WTC11 (cell line): ENCODE measurements at regions not wholly inside any gene's neighbourhood (a gene's known extent, or its start where the extent isn't known, plus 50 kb on each side); places are given as distances from the start of the nearest gene placed in this dataset.

Experiments used
- ATAC-seq: fragments of 200-7000 bp; cut with Tn5 transposase; 2 replicates; pipeline ENCODE4 v1.10.0; 2021; ENCODE audit warnings: mild to moderate bottlenecking, moderate library complexity
- CTCF ChIA-PET: fragments of 300-600 bp; sonication (Branson Sonifier 250); formaldehyde crosslinking; loops from one replicate; lab custom pipeline; 2021; ENCODE audit warnings: antibody characterized with exemption; lab: Charles Lee
- POLR2A ChIA-PET: fragments of 350-600 bp; sonication (Branson Sonifier 250); formaldehyde crosslinking; loops from one replicate; lab custom pipeline; 2021; ENCODE audit warnings: antibody characterized with exemption; lab: Charles Lee
- DNase-seq: peaks from one replicate; pipeline ENCODE4 v3.0.0; 2021; ENCODE audit warnings: low spot score
- H3K27ac Mint-ChIP-seq: 2 replicates; pipeline ENCODE4 v1.8.0; 2021; ENCODE audit warnings: mixed read lengths
- H3K27me3 Mint-ChIP-seq: 2 replicates; pipeline ENCODE4 v1.8.0; 2021; ENCODE audit warnings: low read depth, mild to moderate bottlenecking, moderate library complexity, mixed read lengths
- H3K36me3 Mint-ChIP-seq: 2 replicates; pipeline ENCODE4 v1.8.0; 2021; ENCODE audit warnings: mixed read lengths
- H3K4me1 Mint-ChIP-seq: 2 replicates; pipeline ENCODE4 v1.8.0; 2022; ENCODE audit warnings: mixed read lengths
- H3K4me3 Mint-ChIP-seq: 2 replicates; pipeline ENCODE4 v1.8.0; 2021; ENCODE audit warnings: mild to moderate bottlenecking, moderate library complexity, mixed read lengths
- H3K9me3 Mint-ChIP-seq: 2 replicates; pipeline ENCODE4 v1.8.0; 2021; ENCODE audit warnings: mixed read lengths
- CREB1 ChIP-seq: sonication (generic); formaldehyde crosslinking; IDR thresholded peaks from 2 replicates; pipeline ENCODE4 v1.8.0; 2023; ENCODE audit warnings: mild to moderate bottlenecking, missing genetic modification reagents
- CTCF ChIP-seq: fragments of 200-600 bp; IDR thresholded peaks from 2 replicates; pipeline ENCODE4 v1.8.0; 2022; ENCODE audit warnings: antibody characterized with exemption
- E2F4 ChIP-seq: sonication (generic); formaldehyde crosslinking; IDR thresholded peaks from 2 replicates; pipeline ENCODE4 v1.8.1; 2022; ENCODE audit warnings: low read depth, mild to moderate bottlenecking, moderate library complexity, missing genetic modification reagents, borderline replicate concordance
- IRF1 ChIP-seq: sonication (generic); formaldehyde crosslinking; IDR thresholded peaks from 2 replicates; pipeline ENCODE4 v1.8.0; 2023; ENCODE audit warnings: missing genetic modification reagents
- NFE2L1 ChIP-seq: sonication (generic); formaldehyde crosslinking; IDR thresholded peaks from 2 replicates; pipeline ENCODE4 v1.8.1; 2023; ENCODE audit warnings: missing genetic modification reagents
- NR3C1 ChIP-seq: sonication (generic); formaldehyde crosslinking; conservative IDR thresholded peaks from 2 replicates; pipeline ENCODE4 v1.8.1; 2023; ENCODE audit warnings: low read depth, mild to moderate bottlenecking, missing genetic modification reagents
- PREB ChIP-seq: sonication (generic); formaldehyde crosslinking; IDR thresholded peaks from 2 replicates; pipeline ENCODE4 v1.8.1; 2022; ENCODE audit warnings: mild to moderate bottlenecking, missing genetic modification reagents, moderate library complexity, borderline replicate concordance
- SMAD4 ChIP-seq: sonication (generic); formaldehyde crosslinking; IDR thresholded peaks from 2 replicates; pipeline ENCODE4 v1.8.0; 2022; ENCODE audit warnings: mild to moderate bottlenecking, missing genetic modification reagents
- SP1 ChIP-seq: sonication (generic); formaldehyde crosslinking; conservative IDR thresholded peaks from 2 replicates; pipeline ENCODE4 v1.8.1; 2022; ENCODE audit warnings: missing genetic modification reagents
- ZBTB21 ChIP-seq: sonication (generic); formaldehyde crosslinking; IDR thresholded peaks from 2 replicates; pipeline ENCODE4 v1.8.1; 2023; ENCODE audit warnings: mild to moderate bottlenecking, missing genetic modification reagents, borderline replicate concordance
- ZNF219 ChIP-seq: sonication (generic); formaldehyde crosslinking; IDR thresholded peaks from 2 replicates; pipeline ENCODE4 v1.8.0; 2023; ENCODE audit warnings: missing genetic modification reagents, mild to moderate bottlenecking, borderline replicate concordance
- ZNF263 ChIP-seq: sonication (generic); formaldehyde crosslinking; IDR thresholded peaks from 2 replicates; pipeline ENCODE4 v1.8.1; 2022; ENCODE audit warnings: low read depth, mild to moderate bottlenecking, moderate library complexity, missing genetic modification reagents
- ZNF532 ChIP-seq: fragments of 250-450 bp; sonication (Bioruptor Pico); IDR thresholded peaks from 2 replicates; pipeline ENCODE4 v1.9.0; 2021; ENCODE audit warnings: mild to moderate bottlenecking, borderline replicate concordance
- ZSCAN18 ChIP-seq: fragments of 250-450 bp; sonication (Bioruptor Pico); IDR thresholded peaks from 2 replicates; pipeline ENCODE4 v2.1.2; 2022; ENCODE audit warnings: mild to moderate bottlenecking, moderate library complexity

- DNase-seq = no peak
- H3K4me3 Mint-ChIP-seq = no peak overlapping the region
- ChIA-PET POLR2A (no interaction called here), CTCF (no interaction called here)
- H3K27ac Mint-ChIP-seq = no peak overlapping the region
- TF ChIP-seq SP1 (CRISPR knock-in tag) (no peak), ZNF219 (no peak), E2F4 (no peak), NFE2L1 (CRISPR knock-in tag) (no peak), ZNF532 (CRISPR knock-in tag) (no peak), SMAD4 (CRISPR knock-in tag) (no peak), NR3C1 (CRISPR knock-in tag) (no peak), ZSCAN18 (CRISPR knock-in tag) (no peak), ZBTB21 (CRISPR knock-in tag) (no peak), CTCF (no peak), ZNF263 (CRISPR knock-in tag) (no peak), CREB1 (CRISPR knock-in tag) (no peak), PREB (CRISPR knock-in tag) (no peak)
- H3K36me3 Mint-ChIP-seq = no peaks in the 10 kb centered on the region
- no peaks in the 10 kb centered on the region for H3K9me3 Mint-ChIP-seq
- H3K27me3 Mint-ChIP-seq = no peaks in the 10 kb centered on the region
- H3K4me1 Mint-ChIP-seq = no peaks in the 10 kb centered on the region
- ATAC-seq = no peak
Measured at GRCh38 chr5:75847561-75848021, 130.4 kb upstream of the POC5 start.

- Mint-ChIP-seq H3K4me1 (no peaks in the 10 kb centered on the region), H3K27ac (no peak overlapping the region), H3K9me3 (peaks cover 8% of the 10 kb centered on the region), H3K36me3 (no peaks in the 10 kb centered on the region), H3K4me3 (no peak overlapping the region), H3K27me3 (no peaks in the 10 kb centered on the region; the same call in 1 of the 2 replicates)
- TF ChIP-seq NR3C1 (CRISPR knock-in tag) (no peak), IRF1 (CRISPR knock-in tag) (no peak)
- DNase-seq = no peak
- ATAC-seq = no peak
- ChIA-PET CTCF (no interaction called here), POLR2A (no interaction called here)
Measured at GRCh38 chr5:75844301-75844700, 127.1 kb upstream of the POC5 start.
